GM21390 (cell line): ENCODE measurements at regions not wholly inside any gene's neighbourhood (a gene's known extent, or its start where the extent isn't known, plus 50 kb on each side); places are given as distances from the start of the nearest gene placed in this dataset.
"Not testable (repeated sequence)": the region's sequence is repeated elsewhere in the genome, so short reads cannot be mapped to it uniquely, and the experiment has no call there.

ENCODE experiments used
- ATAC-seq: cut with Tn5 transposase; IDR thresholded peaks from one replicate; pipeline ENCODE4 v1.9.1; 2021; ENCODE audit not compliant: unreplicated experiment

- ATAC-seq = no peak
Measured at GRCh38 chr21:36207577-36208320, 51.1 kb downstream of the DOP1B start.

DNA sequence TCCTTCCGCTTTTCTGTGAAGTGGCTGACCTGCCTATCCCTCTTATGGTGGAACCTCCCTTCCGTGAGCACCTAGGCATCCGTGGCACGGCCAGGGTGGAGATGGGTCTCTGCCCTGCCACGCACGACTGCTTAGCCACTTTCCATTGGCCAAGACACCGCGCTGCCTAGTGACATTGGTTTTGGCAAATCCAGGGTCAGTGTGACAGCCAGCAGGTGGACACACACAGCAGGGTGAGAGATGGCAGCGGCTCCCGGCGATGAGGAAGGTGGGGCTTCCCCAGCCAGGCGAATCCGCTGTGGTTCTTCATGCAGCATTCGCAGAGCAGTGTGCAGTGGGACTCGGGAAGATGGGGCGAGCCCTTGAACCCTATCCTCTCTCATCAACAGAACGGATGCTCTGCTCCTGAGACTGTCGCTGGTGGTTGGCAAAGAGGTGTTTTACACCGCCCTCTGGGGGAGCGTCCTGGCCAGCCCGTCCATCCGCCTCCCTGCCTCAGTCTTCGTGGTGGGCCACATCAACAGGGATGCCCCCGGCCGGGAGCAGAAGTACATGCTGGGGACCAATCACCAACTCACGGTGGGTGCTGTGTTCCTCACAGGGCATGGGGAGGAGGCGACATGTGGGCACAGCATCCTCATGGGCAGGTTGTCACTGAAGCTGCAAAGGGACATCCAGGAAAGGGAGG is 51.8 kb downstream of the DOP1B start:
- no peak for ATAC-seq

DNA sequence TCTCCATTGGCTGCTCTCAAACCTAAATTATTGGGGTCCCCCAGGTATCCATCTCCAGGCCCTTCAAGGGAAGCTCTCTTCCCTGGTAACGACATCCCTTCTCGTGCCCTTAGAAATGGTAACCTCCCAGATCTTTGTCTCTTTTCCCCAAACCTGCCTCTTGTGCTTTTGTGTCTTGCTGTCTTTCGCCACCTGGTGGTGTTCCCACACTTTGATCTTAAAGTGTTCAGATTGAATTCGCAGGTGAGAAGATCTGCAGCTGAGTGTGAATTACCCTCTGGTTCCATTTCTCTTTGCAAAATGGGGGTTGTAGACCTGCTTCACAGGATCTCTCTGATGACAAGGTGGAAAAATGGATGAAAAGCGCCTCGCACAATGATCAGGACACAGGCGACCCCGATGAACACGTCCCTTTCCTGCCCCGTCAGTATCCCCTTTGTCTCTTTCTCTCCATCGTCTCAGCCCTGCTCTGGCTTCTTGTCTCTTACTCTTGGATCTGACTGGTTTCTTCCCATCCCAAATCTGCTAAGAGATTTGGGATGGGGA is 53.1 kb downstream of the DOP1B start:
- ATAC-seq = no peak

- ATAC-seq = no peak
Measured at GRCh38 chr21:36210779-36211659, 54.4 kb downstream of the DOP1B start.

GRCh38 chr21:36211660-36212512 is 55.3 kb downstream of the DOP1B start:
- ATAC-seq = no peak

- ATAC-seq = no peak
Measured at GRCh38 chr21:36212513-36212780, 55.8 kb downstream of the DOP1B start.

DNA sequence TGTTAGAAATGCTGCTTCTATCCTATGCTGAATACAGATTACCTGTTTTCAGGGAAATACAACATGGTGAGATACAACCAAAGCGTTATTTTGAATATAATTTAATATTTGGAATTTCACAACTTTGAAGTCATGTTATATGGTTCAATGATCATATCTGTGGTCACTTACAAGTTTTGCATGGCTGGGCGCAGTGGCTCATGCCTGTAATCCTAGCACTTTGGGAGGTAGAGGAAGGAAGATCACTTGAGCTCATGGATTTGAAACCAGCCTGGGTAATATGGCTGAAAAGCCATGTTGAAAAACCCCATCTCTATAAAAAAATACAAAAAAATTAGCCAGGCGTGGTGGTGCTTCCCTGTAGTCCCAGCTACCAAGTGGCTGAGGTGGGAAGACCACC is 57.9 kb downstream of the DOP1B start:
- no peak for ATAC-seq

DNA sequence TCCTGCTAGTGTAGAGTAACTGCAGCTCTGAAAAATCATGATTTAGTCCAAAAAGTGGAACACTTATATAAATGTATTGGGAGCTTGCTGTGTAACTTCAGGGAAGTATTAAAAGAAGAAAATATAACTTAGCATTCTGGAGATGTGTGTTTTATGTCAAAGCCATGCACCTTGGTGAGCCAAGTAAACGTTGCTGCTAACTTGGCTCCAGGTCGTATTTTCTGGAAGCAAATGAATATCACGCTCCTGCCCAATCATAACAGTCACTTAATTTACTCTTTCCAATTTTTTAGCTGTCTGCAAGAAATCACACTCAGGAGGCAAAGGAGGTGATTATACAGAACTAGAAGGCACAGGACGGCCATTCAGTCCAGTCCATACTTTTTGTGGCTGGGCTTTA is 61.1 kb downstream of the DOP1B start:
- ATAC-seq = no peak

DNA sequence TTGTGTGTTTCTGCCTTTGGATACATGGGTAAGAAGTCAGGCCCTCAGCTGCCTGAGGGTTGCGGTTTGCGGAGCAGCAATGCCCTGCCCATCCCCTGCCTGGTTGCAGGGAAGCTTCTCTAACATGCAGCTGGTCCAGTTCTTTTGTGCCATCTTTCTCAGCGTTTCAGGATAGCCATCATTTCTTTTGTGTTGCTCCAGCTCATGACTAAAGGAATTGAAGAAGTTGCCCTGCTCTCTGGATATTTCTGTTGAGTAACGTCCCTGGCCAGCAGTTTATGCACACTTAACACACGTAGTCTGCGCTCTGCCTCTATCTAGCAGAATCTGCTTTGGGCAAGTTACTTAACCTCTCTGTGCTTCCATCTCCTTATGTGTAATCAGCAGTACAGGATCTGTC is 62.1 kb downstream of the DOP1B start:
- ATAC-seq = no peak

DNA sequence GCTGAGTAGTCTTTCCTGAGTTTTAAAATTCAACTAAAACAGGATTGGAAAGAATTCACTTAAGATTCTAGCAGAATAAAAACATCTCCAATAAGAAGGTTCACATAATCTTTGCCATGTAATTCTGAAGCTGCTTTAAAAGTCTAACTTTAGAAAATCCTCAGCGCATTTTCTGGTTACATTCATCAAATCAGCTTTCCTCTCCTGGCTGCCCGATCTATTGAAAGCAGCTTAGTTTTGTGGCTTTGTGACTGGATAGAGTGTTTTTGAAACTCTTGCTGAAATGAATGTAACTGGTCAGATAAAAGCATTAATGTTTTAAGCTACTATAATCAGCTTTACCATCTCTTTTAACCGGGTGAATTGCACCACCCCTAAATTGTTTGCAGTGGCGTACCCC is 66.8 kb downstream of the DOP1B start:
- ATAC-seq = no peak

GRCh38 chr21:36229181-36229580 is 72.6 kb downstream of the DOP1B start:
- no peak for ATAC-seq

DNA sequence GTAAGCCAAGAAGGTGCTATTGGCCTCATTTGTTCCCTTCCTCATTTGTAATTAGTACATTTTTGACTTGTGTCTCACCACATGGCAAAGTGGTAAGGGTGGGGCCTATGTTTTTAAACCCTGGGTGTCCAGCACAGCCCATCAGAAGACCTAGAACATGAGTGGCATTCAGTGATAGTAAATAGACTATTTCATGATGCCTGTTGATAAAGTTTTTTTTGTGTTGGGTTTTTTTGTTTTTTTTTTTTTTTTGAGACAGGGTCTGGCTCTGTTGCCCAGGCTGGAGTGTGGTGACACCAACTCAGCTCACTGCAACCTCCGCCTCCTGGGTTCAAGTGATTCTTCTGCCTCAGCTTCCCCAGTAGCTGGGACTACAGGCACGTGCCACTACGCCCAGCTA is 74.8 kb downstream of the DOP1B start:
- not testable (repeated sequence) for ATAC-seq

- no peak for ATAC-seq
Measured at GRCh38 chr21:36232641-36233040, 76.0 kb downstream of the DOP1B start.

DNA sequence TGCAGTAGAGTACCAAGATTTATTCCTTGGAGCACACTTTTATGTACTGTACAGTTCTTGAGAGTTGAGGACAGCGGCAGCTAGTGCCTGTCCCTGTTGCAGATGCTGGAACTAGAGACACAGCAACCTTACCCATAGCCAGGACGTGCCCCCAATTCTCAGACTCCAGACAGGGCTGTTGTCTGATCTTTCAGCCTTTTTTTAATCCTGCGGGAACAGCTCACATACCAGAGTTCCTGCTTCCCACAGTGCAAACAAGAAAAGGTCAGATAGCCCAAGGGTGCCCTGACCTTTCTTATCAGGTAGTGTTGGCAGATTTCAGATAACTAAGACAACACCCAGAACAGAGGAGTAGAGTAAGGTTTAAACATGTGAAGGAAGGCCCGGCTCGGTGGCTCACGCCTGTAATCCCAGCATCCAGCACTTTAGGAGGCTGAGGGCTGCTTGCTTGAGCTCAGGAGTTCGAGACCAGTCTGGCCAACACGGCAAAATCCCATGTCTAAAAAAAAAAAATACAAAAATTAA is 78.5 kb downstream of the DOP1B start:
- ATAC-seq = no peak

DNA sequence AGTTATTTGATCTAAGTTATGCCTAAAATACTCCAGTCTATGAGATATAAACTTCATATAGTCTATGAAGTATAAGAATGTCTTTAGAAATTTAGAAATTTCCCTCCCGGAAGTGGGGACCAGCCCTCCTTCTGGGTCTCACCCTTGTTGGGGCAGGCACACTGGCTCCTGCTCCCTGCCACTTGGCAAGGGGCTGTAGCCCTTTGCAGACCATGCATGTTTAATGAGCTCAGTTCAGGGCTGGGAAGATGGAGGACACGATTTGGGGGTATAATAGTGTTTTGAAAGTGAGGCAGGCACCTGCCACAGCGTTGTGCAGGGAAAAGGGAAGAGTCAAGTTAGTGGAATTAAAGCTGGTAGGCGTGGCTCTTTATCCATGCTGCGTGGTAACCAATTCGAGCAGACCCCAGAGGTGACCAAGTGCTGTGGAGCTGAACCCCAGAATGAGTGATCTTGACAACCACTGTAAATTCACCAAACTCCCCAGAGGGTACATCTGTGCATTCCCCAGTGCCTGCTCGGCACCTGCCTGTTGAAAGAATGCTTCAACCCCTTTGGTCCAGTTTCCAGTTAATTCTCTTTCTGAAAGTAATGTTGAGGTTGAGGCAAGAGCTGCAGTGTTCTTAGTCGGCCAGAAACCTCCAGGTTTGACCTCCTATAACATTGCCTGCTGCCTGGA is 79.6 kb downstream of the DOP1B start:
- ATAC-seq = no peak

DNA sequence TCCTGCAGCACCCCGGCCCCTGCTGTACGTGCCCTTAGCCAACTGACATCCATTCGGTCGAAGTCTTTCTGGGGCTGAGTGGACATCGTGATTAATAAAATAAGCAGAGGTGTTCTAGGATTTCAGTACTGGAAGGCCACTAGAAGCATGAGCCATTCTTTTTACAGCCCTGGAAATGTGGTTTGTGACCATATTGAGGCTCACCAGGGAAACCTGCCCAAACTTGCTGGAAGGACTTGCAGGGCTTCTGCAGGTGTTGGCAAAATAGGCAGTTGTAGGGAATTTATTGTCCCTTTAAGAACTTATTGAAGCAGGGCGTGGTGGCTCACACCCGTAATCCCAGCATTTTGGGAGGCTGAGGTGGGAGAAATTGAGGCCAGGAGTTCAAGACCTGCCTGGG is 80.8 kb downstream of the DOP1B start:
- ATAC-seq = no peak

DNA sequence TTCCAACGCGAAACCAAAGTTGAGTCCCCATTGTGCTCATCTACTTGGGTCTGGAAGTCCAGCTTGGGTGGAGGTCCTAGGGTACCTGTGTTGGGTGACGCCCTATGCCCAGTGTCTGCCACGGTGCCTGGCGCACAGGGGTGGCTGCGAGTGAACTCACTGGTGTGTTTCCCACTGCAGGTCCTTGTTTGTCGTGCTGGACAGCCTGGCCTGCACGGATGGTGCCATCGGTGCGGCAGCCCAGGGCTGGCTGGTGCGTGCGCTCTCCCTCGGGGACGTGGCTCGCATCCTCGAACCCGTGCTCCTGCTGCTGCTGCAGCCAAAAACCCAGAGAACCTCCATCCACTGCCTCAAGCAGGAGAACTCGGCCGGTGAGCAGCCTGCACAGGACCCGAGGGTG is 80.4 kb upstream of the MORC3 start:
- ATAC-seq = no peak

DNA sequence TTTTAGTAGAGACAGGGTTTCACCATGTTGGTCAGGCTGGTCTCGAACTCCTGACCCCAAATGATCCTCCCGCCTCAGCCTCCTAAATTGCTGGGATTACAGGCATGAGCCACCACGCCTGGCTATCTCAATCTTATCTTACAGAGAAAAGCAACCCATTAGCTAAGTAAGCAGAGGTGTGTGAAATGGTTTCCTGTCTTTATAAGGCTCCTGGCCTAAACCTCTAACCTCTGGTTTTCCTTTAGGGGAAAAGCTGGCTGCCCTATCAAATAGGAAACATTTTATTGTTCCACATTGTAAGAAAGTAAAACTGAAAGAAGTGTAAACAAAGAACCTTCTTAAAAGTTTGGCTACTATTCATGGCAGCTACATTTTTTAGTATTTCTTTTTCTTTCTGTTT is 78.3 kb upstream of the MORC3 start:
- ATAC-seq = no peak

DNA sequence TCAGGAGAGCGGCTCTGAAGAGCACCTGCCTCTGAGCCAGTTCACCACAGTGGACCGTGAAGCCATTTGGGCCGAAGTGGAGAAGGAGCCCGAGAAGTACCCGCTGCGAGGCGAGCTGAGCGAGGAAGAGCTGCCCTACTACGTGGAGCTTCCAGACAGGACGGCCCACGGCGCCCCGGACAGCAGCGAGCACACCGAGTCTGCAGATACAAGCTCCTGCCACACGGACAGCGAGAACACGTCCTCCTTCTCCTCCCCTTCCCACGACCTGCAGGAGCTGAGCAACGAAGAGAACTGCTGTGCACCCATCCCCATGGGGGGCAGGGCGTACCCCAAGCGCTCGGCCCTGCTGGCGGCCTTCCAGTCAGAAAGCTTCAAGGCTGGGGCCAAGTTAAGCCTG is 74.9 kb upstream of the MORC3 start:
- no peak for ATAC-seq

DNA sequence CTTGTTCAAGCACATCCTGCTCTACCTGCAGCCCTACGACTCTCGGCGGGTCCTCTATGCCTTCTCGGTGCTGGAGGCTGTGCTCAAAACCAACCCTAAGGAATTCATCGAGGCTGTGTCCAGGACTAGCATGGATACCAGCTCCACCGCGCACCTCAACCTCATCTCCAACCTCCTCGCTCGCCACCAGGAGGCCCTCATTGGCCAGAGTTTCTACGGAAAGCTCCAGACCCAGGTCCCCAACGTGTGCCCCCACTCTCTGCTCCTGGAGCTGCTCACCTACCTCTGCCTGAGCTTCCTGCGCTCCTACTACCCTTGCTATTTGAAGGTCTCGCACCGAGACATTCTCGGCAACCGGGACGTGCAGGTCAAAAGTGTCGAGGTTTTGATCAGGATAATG is 74.3 kb upstream of the MORC3 start:
- ATAC-seq = no peak
